ENCODE measurements at regions not wholly inside any gene's neighbourhood (a gene's known extent, or its start where the extent isn't known, plus 50 kb on each side); places are given as distances from the start of the nearest gene placed in this dataset.

GRCh38 chr4:128347930-128348660 is 60.5 kb upstream of the PGRMC2 start:
- DNase-seq: no peak

GRCh38 chr4:128347175-128347868 is 59.7 kb upstream of the PGRMC2 start:
- no peak for DNase-seq

- DNase-seq: no peak
These were observed 58.6 kb upstream of the PGRMC2 start for GRCh38 chr4:128346054-128346716.

DNA sequence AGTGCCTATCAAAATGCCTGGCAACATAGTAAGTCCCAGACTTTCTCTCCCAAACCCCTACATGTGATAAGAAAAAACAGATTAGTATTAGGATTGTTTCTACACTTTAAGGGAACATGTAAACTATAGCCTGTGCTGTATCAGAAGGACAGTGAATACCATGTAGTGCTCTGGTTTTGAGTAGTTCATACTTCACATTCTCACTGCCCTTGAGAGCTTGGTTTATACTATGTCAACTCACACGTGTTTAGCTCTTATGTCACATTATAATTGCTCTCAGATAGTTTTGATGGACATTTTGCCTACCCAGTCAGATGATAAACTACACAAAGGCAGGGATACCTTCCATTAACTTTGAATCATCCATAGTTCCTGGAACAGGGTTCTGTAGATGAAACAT is 58.0 kb upstream of the PGRMC2 start:
- no peak for DNase-seq

GRCh38 chr4:128342762-128343161 is 55.1 kb upstream of the PGRMC2 start:
- no peak for DNase-seq

DNA sequence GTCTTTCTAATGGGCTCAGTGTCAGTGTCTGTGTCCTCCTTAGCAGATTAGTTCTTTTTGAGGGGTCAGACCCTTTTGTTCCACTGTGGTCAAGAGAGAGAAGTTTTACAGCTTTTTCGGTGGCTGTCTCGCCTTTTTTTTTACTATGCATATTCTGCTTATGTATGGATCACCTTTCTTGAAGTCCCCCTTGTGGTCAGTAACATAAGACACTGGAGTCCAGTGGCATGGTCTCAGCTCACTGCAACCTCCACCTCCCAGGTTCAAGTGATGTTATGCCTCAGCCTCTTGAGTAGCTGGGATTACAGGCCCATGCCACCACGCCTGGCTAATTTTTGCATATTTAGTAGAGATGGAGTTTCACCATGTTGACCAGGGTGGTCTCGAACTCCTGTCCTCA is 54.0 kb upstream of the PGRMC2 start:
- no peak for DNase-seq

DNA sequence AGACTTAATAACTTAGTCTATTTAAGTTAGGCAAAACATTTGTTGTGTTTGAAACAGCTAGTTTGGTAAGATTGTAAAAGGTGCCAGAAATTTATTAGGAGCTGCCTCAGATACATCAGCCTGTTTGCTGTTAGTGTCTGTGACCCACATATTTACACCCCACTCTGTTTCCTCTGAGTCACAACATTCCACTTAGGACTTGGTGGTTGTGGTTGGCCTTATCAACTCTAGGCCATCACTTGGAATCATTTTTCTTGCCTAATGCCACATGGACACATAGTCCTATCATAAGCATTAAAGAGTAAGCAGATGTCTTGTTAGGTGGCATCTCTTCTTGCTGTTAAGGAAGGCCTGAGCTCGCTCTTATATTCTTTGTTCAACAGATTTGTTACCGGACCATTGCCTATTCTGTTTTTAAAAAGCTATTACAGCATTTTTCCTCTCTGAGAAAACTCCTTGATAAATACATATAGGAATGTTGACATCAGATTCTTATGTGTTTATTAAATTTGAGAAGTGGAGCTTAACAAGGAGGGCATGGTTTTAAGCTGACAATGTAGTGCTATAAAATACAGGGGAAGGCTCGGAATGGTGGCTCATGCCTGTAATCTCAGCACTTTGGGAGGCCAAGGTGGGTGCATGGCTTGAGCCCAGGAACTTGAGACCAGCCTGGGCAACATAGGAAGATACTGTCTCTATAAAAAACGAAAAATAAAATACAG is 51.2 kb upstream of the PGRMC2 start:
- no peak for DNase-seq

DNA sequence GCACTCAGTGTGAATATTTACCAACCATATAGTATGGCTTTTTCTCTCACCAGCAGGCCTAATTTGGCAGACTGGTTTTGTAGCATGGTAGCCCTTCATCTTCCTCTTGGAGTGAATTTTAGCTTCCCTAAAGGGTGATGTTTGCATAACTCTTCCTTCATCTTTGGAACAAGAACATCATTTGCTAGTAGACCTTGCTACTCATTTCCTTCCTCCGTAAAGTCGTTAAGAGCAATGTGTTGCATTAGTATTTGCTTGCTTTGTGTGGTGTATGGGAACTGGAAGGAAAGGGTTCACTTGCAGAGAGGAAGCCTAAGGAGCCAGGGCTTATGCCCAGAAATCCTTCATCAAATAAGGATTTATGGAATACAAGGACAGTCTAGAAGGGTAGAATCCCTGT is 50.2 kb upstream of the PGRMC2 start:
- no peak for DNase-seq
